HFF-Myc (cell line): ENCODE measurements at regions not wholly inside any gene's neighbourhood (a gene's known extent, or its start where the extent isn't known, plus 50 kb on each side); places are given as distances from the start of the nearest gene placed in this dataset.

Experiments used
- DNase-seq: peaks from one replicate; pipeline ENCODE4 v3.0.0-alpha.2; 2011; ENCODE audit warnings: low read depth; ENCODE audit errors: extremely low read depth
- H3K4me3 ChIP-seq: replicated peaks from 2 replicates; pipeline ENCODE4 v1.5.1; 2011; ENCODE audit warnings: low read depth, mild to moderate bottlenecking, control low read depth, low read length
- TF ChIP-seq, protein P1 (sequence below): IDR thresholded peaks from 2 replicates; pipeline ENCODE4 v1.5.1; 2012; ENCODE audit warnings: mild to moderate bottlenecking, low read depth, low read length, control low read depth; ENCODE audit errors: missing control alignments

DNA sequence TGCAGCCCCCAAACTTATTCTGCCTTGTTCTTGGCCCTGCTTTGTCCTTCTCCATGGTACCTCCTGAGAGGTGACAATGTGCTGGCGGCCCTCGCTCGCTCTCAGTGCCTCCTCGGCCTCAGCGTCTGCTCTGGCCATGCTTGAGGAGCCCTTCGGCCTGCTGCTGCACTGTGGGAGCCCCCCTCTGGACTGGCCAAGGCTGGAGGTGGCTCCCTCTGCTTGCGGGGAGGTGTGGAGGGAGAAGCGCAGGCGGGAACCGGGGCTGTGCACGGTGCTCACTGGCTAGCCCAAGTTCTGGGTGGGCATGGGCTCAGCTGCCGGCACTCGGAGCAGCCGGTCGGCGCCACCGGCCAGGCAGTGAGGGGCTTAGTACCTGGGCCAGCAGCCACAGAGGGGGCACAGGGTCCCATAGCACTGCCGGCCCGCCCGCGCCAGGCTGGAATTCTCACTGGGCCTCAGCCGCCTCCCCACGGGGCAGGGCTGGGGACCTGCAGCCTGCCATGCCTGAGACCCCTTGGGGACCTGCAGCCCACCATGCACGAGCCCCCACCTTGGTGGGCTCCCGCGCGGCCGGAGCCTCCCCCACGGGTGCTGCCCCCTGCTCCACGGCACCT is 55.9 kb upstream of the RALGAPA2 start:
- TF ChIP-seq, protein P1, sequence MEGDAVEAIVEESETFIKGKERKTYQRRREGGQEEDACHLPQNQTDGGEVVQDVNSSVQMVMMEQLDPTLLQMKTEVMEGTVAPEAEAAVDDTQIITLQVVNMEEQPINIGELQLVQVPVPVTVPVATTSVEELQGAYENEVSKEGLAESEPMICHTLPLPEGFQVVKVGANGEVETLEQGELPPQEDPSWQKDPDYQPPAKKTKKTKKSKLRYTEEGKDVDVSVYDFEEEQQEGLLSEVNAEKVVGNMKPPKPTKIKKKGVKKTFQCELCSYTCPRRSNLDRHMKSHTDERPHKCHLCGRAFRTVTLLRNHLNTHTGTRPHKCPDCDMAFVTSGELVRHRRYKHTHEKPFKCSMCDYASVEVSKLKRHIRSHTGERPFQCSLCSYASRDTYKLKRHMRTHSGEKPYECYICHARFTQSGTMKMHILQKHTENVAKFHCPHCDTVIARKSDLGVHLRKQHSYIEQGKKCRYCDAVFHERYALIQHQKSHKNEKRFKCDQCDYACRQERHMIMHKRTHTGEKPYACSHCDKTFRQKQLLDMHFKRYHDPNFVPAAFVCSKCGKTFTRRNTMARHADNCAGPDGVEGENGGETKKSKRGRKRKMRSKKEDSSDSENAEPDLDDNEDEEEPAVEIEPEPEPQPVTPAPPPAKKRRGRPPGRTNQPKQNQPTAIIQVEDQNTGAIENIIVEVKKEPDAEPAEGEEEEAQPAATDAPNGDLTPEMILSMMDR = no peak
- DNase-seq = no peak
- no peak overlapping the region for H3K4me3 ChIP-seq

DNA sequence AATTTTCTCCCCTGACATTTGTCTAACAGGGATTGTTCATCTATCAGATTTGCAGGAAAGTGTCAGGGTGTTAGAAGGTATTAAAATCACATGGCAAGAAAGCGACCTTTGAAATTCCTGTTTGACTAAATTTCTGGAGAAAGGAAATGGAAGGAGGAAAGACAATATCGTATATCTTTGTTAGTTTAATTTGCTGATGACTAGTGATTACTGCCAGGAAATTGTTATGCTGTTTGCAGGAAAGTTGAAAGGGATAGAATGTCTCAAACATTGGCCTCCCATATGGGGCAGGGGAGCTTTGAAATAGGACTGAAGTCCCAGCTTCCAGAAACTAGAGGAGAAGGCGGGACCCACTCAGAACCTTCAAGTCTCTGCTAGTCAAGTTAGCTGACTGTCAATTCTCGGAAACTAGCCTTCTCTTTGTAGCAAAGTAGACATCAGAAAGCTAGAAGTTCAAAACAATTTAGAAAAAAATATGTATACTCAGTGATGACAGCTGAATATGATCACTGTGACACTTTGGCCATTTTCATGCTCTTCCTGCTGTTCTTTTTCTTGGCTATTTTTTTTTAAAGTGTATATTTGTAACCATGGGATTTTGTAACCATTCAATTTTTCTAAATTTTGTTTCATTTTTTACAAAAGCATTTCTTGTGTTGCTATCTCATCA is 53.4 kb upstream of the RALGAPA2 start:
- H3K4me3 ChIP-seq = no peak overlapping the region
- DNase-seq = no peak

DNA sequence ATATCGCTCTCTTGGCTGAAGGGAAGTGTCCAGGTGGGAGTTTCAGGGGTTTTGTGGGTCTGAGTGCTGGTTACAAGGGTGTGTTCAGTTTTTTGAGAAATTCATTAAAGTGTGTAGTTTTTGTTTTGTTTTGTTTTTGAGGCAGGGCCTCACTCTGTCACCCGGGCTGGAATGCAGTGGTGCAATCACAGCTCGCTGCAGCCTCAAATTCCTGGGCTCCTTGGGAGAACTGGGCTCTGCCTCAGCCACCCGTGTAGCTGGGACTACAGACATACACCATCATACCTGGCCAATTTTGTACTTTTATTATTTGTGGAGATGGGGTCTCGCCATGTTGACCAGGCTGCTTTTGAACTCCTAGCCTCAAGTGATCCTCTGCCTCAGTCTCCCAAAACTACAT is 51.2 kb upstream of the RALGAPA2 start:
- TF ChIP-seq, protein P1 = no peak

More for the DNA sequence above, 53.4 kb upstream of the RALGAPA2 start:
- TF ChIP-seq, protein P1 = no peak

More for the DNA sequence above, 51.2 kb upstream of the RALGAPA2 start:
- no peak for DNase-seq
- H3K4me3 ChIP-seq = no peak overlapping the region
